Stimulated activated naive B cell treated with anti-CD40 and anti-IgM and Interleukin-4, amounts not matched to agents 10 μg/mL and 1 μg/mL and 100 μg/mL, for 72 hours (primary cell): ENCODE measurements at regions not wholly inside any gene's neighbourhood (a gene's known extent, or its start where the extent isn't known, plus 50 kb on each side); places are given as distances from the start of the nearest gene placed in this dataset.

Experiments
- ATAC-seq, 2 donors: fragments of 150-1000 bp; cut with Tn5 transposase; replicated peaks; 2 replicates each; pipeline ENCODE4 v1.10.0; 2021; ENCODE audit warnings: moderate library complexity in 1 of 2
- DNase-seq: peaks from one replicate; pipeline ENCODE4 v3.0.0; 2021
- H3K27ac Mint-ChIP-seq: one replicate; pipeline ENCODE4 v1.8.0; 2022; ENCODE audit warnings: mild to moderate bottlenecking, mixed read lengths
- H3K27me3 Mint-ChIP-seq, 2 donors: one replicate each; pipeline ENCODE4 v1.8.0; 2022; ENCODE audit warnings: mixed read lengths in 2 of 2
- H3K36me3 Mint-ChIP-seq, 2 donors: one replicate each; pipeline ENCODE4 v1.8.0; 2022; ENCODE audit warnings: mixed read lengths in 2 of 2, mild to moderate bottlenecking in 1 of 2
- H3K4me1 Mint-ChIP-seq, 2 donors: one replicate each; pipeline ENCODE4 v1.8.0; 2022; ENCODE audit warnings: mixed read lengths in 2 of 2, mild to moderate bottlenecking in 1 of 2
- H3K4me3 Mint-ChIP-seq, 2 donors: one replicate each; pipeline ENCODE4 v1.8.0; 2022; ENCODE audit warnings: mild to moderate bottlenecking in 2 of 2, mixed read lengths in 2 of 2, moderate library complexity in 1 of 2
- H3K9me3 Mint-ChIP-seq, 2 donors: one replicate each; pipeline ENCODE4 v1.8.0; 2022; ENCODE audit warnings: mixed read lengths in 2 of 2, mild to moderate bottlenecking in 1 of 2

GRCh38 chr17:65356536-65356935 is 204.9 kb downstream of the AXIN2 start:
- Mint-ChIP-seq H3K9me3 (peaks cover 0 to 1% of the 10 kb centered on the region in 2 donors), H3K4me3 (no peak overlapping the region), H3K27ac (no peak overlapping the region), H3K27me3 (peaks cover 11 to 15% of the 10 kb centered on the region in 2 donors), H3K4me1 (peaks cover 0 to 2% of the 10 kb centered on the region in 2 donors), H3K36me3 (no peaks in the 10 kb centered on the region)
- no peak for DNase-seq
- no peak for ATAC-seq

- H3K9me3 Mint-ChIP-seq = peaks cover 0 to 3% of the 10 kb centered on the region in 2 donors
- H3K4me3 Mint-ChIP-seq = no peak overlapping the region
- no peak overlapping the region for H3K27ac Mint-ChIP-seq
- peaks cover 9 to 15% of the 10 kb centered on the region in 2 donors for H3K27me3 Mint-ChIP-seq
- DNase-seq (no peak), ATAC-seq (no peak)
- peaks cover 0 to 2% of the 10 kb centered on the region in 2 donors for H3K4me1 Mint-ChIP-seq
- peaks cover 0 to 1% of the 10 kb centered on the region in 2 donors for H3K36me3 Mint-ChIP-seq
Observed at GRCh38 chr17:65355246-65355645, 206.2 kb downstream of the AXIN2 start.

- Mint-ChIP-seq H3K4me3 (no peak overlapping the region), H3K36me3 (peaks cover 3 to 5% of the 10 kb centered on the region in 2 donors), H3K27me3 (peaks cover 14 to 21% of the 10 kb centered on the region in 2 donors), H3K27ac (no peak overlapping the region), H3K9me3 (peaks cover 4 to 5% of the 10 kb centered on the region in 2 donors), H3K4me1 (no peaks in the 10 kb centered on the region)
- no peak for ATAC-seq
- DNase-seq = no peak
Observed at GRCh38 chr17:65349916-65350315, 211.5 kb downstream of the AXIN2 start.

- no peak for ATAC-seq
- H3K27me3 Mint-ChIP-seq = peaks cover 21 to 25% of the 10 kb centered on the region in 2 donors
Observed at GRCh38 chr17:65346166-65346565, 209.0 kb downstream of the RGS9 start.

GRCh38 chr17:65345261-65346005 is 208.3 kb downstream of the RGS9 start:
- H3K4me3 Mint-ChIP-seq = no peak overlapping the region
- no peak for DNase-seq

More at GRCh38 chr17:65346166-65346565, 209.0 kb downstream of the RGS9 start:
- H3K36me3 Mint-ChIP-seq = peaks cover 3 to 5% of the 10 kb centered on the region in 2 donors
- DNase-seq = no peak
- no peak overlapping the region for H3K4me3 Mint-ChIP-seq
- H3K27ac Mint-ChIP-seq = no peak overlapping the region
- no peaks in the 10 kb centered on the region for H3K4me1 Mint-ChIP-seq
- H3K9me3 Mint-ChIP-seq = peaks cover 4 to 5% of the 10 kb centered on the region in 2 donors

GRCh38 chr17:65340401-65340800 is 203.2 kb downstream of the RGS9 start:
- Mint-ChIP-seq H3K36me3 (no peaks in the 10 kb centered on the region), H3K4me3 (no peak overlapping the region), H3K27me3 (peaks cover 15 to 17% of the 10 kb centered on the region in 2 donors), H3K27ac (no peak overlapping the region), H3K4me1 (no peaks in the 10 kb centered on the region), H3K9me3 (peaks cover 0 to 9% of the 10 kb centered on the region in 2 donors)
- DNase-seq (no peak), ATAC-seq (no peak)

More at GRCh38 chr17:65345261-65346005, 208.3 kb downstream of the RGS9 start:
- Mint-ChIP-seq H3K27me3 (peaks cover 21 to 33% of the 10 kb centered on the region in 2 donors), H3K27ac (no peak overlapping the region), H3K36me3 (peaks cover 2 to 5% of the 10 kb centered on the region in 2 donors), H3K4me1 (no peaks in the 10 kb centered on the region), H3K9me3 (peaks cover 5% of the 10 kb centered on the region in 2 donors)
- no peak for ATAC-seq

GRCh38 chr17:65334406-65334805 is 197.2 kb downstream of the RGS9 start:
- peaks cover 4 to 6% of the 10 kb centered on the region in 2 donors for H3K9me3 Mint-ChIP-seq
- H3K36me3 Mint-ChIP-seq = no peaks in the 10 kb centered on the region
- no peak overlapping the region for H3K4me3 Mint-ChIP-seq
- H3K4me1 Mint-ChIP-seq = no peaks in the 10 kb centered on the region
- H3K27me3 Mint-ChIP-seq = peaks cover 29% of the 10 kb centered on the region in 2 donors
- DNase-seq (no peak), ATAC-seq (no peak)
- no peak overlapping the region for H3K27ac Mint-ChIP-seq

- Mint-ChIP-seq H3K36me3 (no peaks in the 10 kb centered on the region), H3K9me3 (peaks cover 1 to 4% of the 10 kb centered on the region in 2 donors), H3K4me1 (no peaks in the 10 kb centered on the region), H3K4me3 (no peak overlapping the region), H3K27ac (no peak overlapping the region), H3K27me3 (peaks cover 29% of the 10 kb centered on the region in 2 donors)
- no peak for ATAC-seq
- no peak for DNase-seq
Observed at GRCh38 chr17:65332779-65333178, 195.6 kb downstream of the RGS9 start.

- Mint-ChIP-seq H3K4me3 (no peak overlapping the region), H3K27ac (no peak overlapping the region), H3K9me3 (peaks cover 0 to 4% of the 10 kb centered on the region in 2 donors), H3K4me1 (no peaks in the 10 kb centered on the region), H3K27me3 (peaks cover 29% of the 10 kb centered on the region in 2 donors), H3K36me3 (no peaks in the 10 kb centered on the region)
- DNase-seq = no peak
- no peak for ATAC-seq
Observed at GRCh38 chr17:65332375-65332774, 195.2 kb downstream of the RGS9 start.

GRCh38 chr17:65328567-65328966 is 191.4 kb downstream of the RGS9 start:
- Mint-ChIP-seq H3K27me3 (peaks cover 21 to 22% of the 10 kb centered on the region in 2 donors), H3K4me1 (no peaks in the 10 kb centered on the region), H3K9me3 (peaks cover 0 to 4% of the 10 kb centered on the region in 2 donors), H3K4me3 (no peak overlapping the region), H3K27ac (no peak overlapping the region), H3K36me3 (no peaks in the 10 kb centered on the region)
- no peak for DNase-seq
- ATAC-seq = no peak

- no peaks in the 10 kb centered on the region for H3K36me3 Mint-ChIP-seq
- DNase-seq = no peak
- no peak overlapping the region for H3K4me3 Mint-ChIP-seq
- no peaks in the 10 kb centered on the region for H3K9me3 Mint-ChIP-seq
- H3K27ac Mint-ChIP-seq = no peak overlapping the region
- H3K4me1 Mint-ChIP-seq = no peaks in the 10 kb centered on the region
- no peak for ATAC-seq
- H3K27me3 Mint-ChIP-seq = peaks cover 7 to 9% of the 10 kb centered on the region in 2 donors
Observed at GRCh38 chr17:65324611-65325342, 187.6 kb downstream of the RGS9 start.

GRCh38 chr17:65323049-65323448 is 185.9 kb downstream of the RGS9 start:
- no peak overlapping the region for H3K27ac Mint-ChIP-seq
- H3K4me3 Mint-ChIP-seq = no peak overlapping the region
- no peaks in the 10 kb centered on the region for H3K4me1 Mint-ChIP-seq
- no peaks in the 10 kb centered on the region for H3K36me3 Mint-ChIP-seq
- peaks cover 7 to 9% of the 10 kb centered on the region in 2 donors for H3K27me3 Mint-ChIP-seq
- no peaks in the 10 kb centered on the region for H3K9me3 Mint-ChIP-seq
- DNase-seq = no peak
- ATAC-seq = no peak

- Mint-ChIP-seq H3K9me3 (no peaks in the 10 kb centered on the region), H3K4me3 (no peak overlapping the region), H3K27me3 (peaks cover 11 to 12% of the 10 kb centered on the region in 2 donors), H3K4me1 (no peaks in the 10 kb centered on the region), H3K27ac (no peak overlapping the region), H3K36me3 (no peaks in the 10 kb centered on the region)
- DNase-seq (no peak), ATAC-seq (no peak)
Observed at GRCh38 chr17:65320820-65321219, 183.7 kb downstream of the RGS9 start.

- peak; percentile 33 to 43 for ATAC-seq
- H3K4me3 Mint-ChIP-seq = no peak overlapping the region
- DNase-seq = no peak
- H3K27ac Mint-ChIP-seq = no peak overlapping the region
- H3K27me3 Mint-ChIP-seq = peaks cover 32 to 52% of the 10 kb centered on the region in 2 donors
- peaks cover 1 to 8% of the 10 kb centered on the region in 2 donors for H3K4me1 Mint-ChIP-seq
- no peaks in the 10 kb centered on the region for H3K9me3 Mint-ChIP-seq
- no peaks in the 10 kb centered on the region for H3K36me3 Mint-ChIP-seq
Observed at GRCh38 chr17:65314212-65314611, 177.0 kb downstream of the RGS9 start.
